ACC112 (cell line): ENCODE measurements at regions not wholly inside any gene's neighbourhood (a gene's known extent, or its start where the extent isn't known, plus 50 kb on each side); places are given as distances from the start of the nearest gene placed in this dataset.
"Not testable (repeated sequence)": the region's sequence is repeated elsewhere in the genome, so short reads cannot be mapped to it uniquely, and the experiment has no call there.

ENCODE experiments used
- H2AFZ ChIP-seq: fragments of 200-600 bp; sonication (generic); one replicate; pipeline ENCODE4 v1.6.0; 2017; ENCODE audit warnings: antibody characterized with exemption, low read length; ENCODE audit not compliant: unreplicated experiment
- H3K27ac ChIP-seq: fragments of 200-600 bp; sonication (generic); 2 replicates; pipeline ENCODE4 v1.5.1; 2014; ENCODE audit warnings: low read depth, mild to moderate bottlenecking, antibody characterized with exemption, low read length, moderate library complexity
- H3K27me3 ChIP-seq: fragments of 200-600 bp; sonication (generic); 2 replicates; pipeline ENCODE4 v1.6.1; 2014; ENCODE audit warnings: mild to moderate bottlenecking, antibody characterized with exemption, low read length, moderate library complexity, mixed read lengths; ENCODE audit not compliant: insufficient read depth
- H3K36me3 ChIP-seq: fragments of 200-600 bp; sonication (generic); 2 replicates; pipeline ENCODE4 v1.6.1; 2016; ENCODE audit warnings: mild to moderate bottlenecking, antibody characterized with exemption, low read length, moderate library complexity, mixed read lengths; ENCODE audit not compliant: insufficient read depth
- H3K4me1 ChIP-seq: fragments of 200-600 bp; sonication (generic); one replicate; pipeline ENCODE4 v1.6.1; 2016; ENCODE audit warnings: low read length, mixed read lengths; ENCODE audit not compliant: insufficient read depth, unreplicated experiment, control insufficient read depth
- H3K4me3 ChIP-seq: fragments of 200-600 bp; sonication (generic); 2 replicates; pipeline ENCODE4 v1.5.1; 2014; ENCODE audit warnings: mild to moderate bottlenecking, low read depth, low read length
- H3K79me2 ChIP-seq: fragments of 200-600 bp; sonication (generic); one replicate; pipeline ENCODE4 v1.6.0; 2016; ENCODE audit warnings: low read length; ENCODE audit not compliant: control insufficient read depth, unreplicated experiment, insufficient read depth

DNA sequence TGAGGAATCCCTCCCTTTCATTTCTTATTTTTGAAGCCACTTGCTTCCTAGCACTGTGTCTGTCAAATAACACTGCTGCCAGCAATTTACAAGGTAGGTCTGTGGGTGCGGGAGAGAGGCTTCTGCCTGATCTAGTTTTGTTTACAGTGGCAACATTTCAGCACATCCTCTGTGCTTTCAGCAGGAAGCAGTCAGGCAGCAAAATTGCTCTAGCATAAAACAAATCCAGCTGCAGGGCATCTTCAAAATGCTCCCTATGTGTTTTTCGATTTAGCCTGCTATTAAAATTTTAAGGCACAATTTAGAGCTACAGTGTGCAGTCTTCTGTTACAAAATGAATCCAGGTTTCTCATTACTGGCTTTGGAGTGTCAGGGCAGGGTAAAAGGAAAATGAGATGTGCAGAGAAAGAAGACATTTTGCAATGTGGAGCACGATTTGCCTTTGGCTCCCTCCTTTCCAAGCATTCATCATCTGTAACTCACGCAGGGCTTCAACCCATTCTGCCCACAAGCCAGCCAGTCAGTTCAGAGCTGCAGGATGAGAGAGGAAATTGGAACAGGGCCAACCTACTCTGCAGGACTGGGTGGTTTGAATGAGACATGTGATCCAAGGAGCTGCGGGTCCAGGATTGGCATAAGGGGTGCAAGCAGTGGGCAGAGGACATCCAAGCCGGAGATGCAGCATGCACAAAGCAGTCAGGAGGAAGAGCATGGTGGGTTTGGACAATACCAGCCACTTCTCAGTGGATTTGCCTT, 143.4 kb upstream of the APC start:
- Histone ChIP-seq H3K4me3 (no peak overlapping the region), H3K27ac (no peak overlapping the region), H2AFZ (no peak overlapping the region), H3K36me3 (no peaks in the 10 kb centered on the region), H3K4me1 (no peaks in the 10 kb centered on the region), H3K79me2 (no peaks in the 10 kb centered on the region), H3K27me3 (peaks cover 67% of the 10 kb centered on the region)

- no peaks in the 10 kb centered on the region for H3K79me2 ChIP-seq
- H3K27me3 ChIP-seq: peaks cover 73% of the 10 kb centered on the region
- no peaks in the 10 kb centered on the region for H3K4me1 ChIP-seq
- no peaks in the 10 kb centered on the region for H3K36me3 ChIP-seq
- no peak overlapping the region for H3K27ac ChIP-seq
- H2AFZ ChIP-seq: no peak overlapping the region
- H3K4me3 ChIP-seq: no peak overlapping the region
Observed at GRCh38 chr5:112594941-112595340, 142.7 kb upstream of the APC start.

DNA sequence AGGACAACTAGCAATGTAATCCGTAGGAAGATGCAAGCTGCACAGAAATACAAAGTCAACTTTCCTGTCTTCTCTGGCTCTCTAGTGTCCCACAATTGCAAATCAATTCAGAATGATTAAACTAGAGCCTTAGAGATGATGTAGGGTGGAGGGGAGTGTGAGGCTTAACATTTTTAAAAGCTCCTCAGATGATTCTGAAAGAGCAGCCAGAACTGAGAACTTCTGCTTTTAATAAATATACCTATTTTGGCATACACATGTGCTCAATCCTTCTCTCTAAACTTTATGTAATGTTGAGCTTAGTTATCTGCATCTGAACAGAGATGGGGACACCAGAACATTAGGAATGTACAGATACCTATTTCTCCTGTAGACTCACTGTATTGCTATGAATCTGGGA, 139.9 kb upstream of the APC start:
- Histone ChIP-seq H3K79me2 (no peaks in the 10 kb centered on the region), H2AFZ (no peak overlapping the region), H3K4me1 (no peaks in the 10 kb centered on the region), H3K27me3 (peaks cover 74% of the 10 kb centered on the region), H3K36me3 (no peaks in the 10 kb centered on the region), H3K27ac (no peak overlapping the region), H3K4me3 (no peak overlapping the region)

DNA sequence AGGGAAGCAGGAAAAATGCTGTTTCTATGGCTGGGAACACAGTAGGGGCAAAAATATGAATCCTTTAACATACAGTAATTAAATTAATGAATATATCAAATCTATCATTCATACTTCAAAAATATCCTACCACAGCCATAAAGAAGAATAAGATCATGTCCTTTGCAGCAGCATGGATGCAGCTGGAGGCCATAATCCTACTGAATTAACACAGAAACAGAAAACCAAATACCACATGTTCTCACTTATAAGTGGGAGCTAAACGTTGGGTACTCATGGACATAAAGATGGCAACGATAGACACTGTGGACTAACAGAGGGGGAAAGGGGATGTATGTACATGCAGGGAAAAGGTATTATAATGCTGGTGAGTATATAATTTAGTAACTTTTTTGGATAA, 137.2 kb upstream of the APC start:
- H3K27ac ChIP-seq, H3K4me3 ChIP-seq, H3K36me3 ChIP-seq, H3K79me2 ChIP-seq, H3K4me1 ChIP-seq, H2AFZ ChIP-seq: not testable (repeated sequence)
- peaks cover 57% of the 10 kb centered on the region for H3K27me3 ChIP-seq

GRCh38 chr5:112604732-112605630, 132.7 kb upstream of the APC start:
- no peaks in the 10 kb centered on the region for H3K4me1 ChIP-seq
- H3K4me3 ChIP-seq: no peak overlapping the region
- H3K27me3 ChIP-seq: peaks cover 37% of the 10 kb centered on the region
- H3K79me2 ChIP-seq: no peaks in the 10 kb centered on the region
- H2AFZ ChIP-seq: no peak overlapping the region
- H3K27ac ChIP-seq: no peak overlapping the region
- no peaks in the 10 kb centered on the region for H3K36me3 ChIP-seq

GRCh38 chr5:112608975-112609374, 128.7 kb upstream of the APC start:
- Histone ChIP-seq H2AFZ (no peak overlapping the region), H3K4me3 (no peak overlapping the region), H3K79me2 (no peaks in the 10 kb centered on the region), H3K36me3 (no peaks in the 10 kb centered on the region), H3K4me1 (no peaks in the 10 kb centered on the region), H3K27me3 (peaks cover 50% of the 10 kb centered on the region), H3K27ac (no peak overlapping the region)

- Histone ChIP-seq H3K79me2 (no peaks in the 10 kb centered on the region), H3K27ac (no peak overlapping the region), H3K4me3 (no peak overlapping the region), H3K36me3 (no peaks in the 10 kb centered on the region), H3K27me3 (peaks cover 44% of the 10 kb centered on the region), H2AFZ (no peak overlapping the region), H3K4me1 (no peaks in the 10 kb centered on the region)
Observed at GRCh38 chr5:112612663-112613062, 125.0 kb upstream of the APC start.

- H3K36me3 ChIP-seq: no peaks in the 10 kb centered on the region
- H3K79me2 ChIP-seq: no peaks in the 10 kb centered on the region
- no peaks in the 10 kb centered on the region for H3K4me1 ChIP-seq
- H2AFZ ChIP-seq: no peak overlapping the region
- H3K27ac ChIP-seq: no peak overlapping the region
- no peak overlapping the region for H3K4me3 ChIP-seq
- peaks cover 32% of the 10 kb centered on the region for H3K27me3 ChIP-seq
Observed at GRCh38 chr5:112614285-112614684, 123.4 kb upstream of the APC start.

- no peak overlapping the region for H3K27ac ChIP-seq
- no peaks in the 10 kb centered on the region for H3K79me2 ChIP-seq
- no peaks in the 10 kb centered on the region for H3K4me1 ChIP-seq
- H3K4me3 ChIP-seq: no peak overlapping the region
- no peaks in the 10 kb centered on the region for H3K36me3 ChIP-seq
- H3K27me3 ChIP-seq: peaks cover 27% of the 10 kb centered on the region
- H2AFZ ChIP-seq: no peak overlapping the region
Observed at GRCh38 chr5:112614986-112615385, 122.7 kb upstream of the APC start.

- H3K4me1 ChIP-seq: no peaks in the 10 kb centered on the region
- no peaks in the 10 kb centered on the region for H3K36me3 ChIP-seq
- H3K79me2 ChIP-seq: no peaks in the 10 kb centered on the region
- H2AFZ ChIP-seq: peak overlapping the region; percentile 51
- peaks cover 9% of the 10 kb centered on the region for H3K27me3 ChIP-seq
- no peak overlapping the region for H3K27ac ChIP-seq
- peak overlapping the region; percentile 72 for H3K4me3 ChIP-seq
Observed at GRCh38 chr5:112616812-112617547, 120.7 kb upstream of the APC start.
